A549 (cell line): ENCODE measurements at regions not wholly inside any gene's neighbourhood (a gene's known extent, or its start where the extent isn't known, plus 50 kb on each side); places are given as distances from the start of the nearest gene placed in this dataset.

ENCODE experiments used
- CBX2 ChIP-seq: fragments of 200-600 bp; sonication (generic); IDR thresholded peaks from 2 replicates; pipeline ENCODE4 v1.6.1; 2016; ENCODE audit warnings: low read depth, mild to moderate bottlenecking, borderline replicate concordance
- CTCF ChIP-seq: fragments of >200 bp; sonication (Bioruptor Twin); formaldehyde crosslinking; IDR thresholded peaks from 3 replicates; pipeline ENCODE4 v1.5.1; 2016
- E2F6 ChIP-seq: IDR thresholded peaks from 2 replicates; pipeline ENCODE4 v1.6.1; 2012; ENCODE audit warnings: low read depth, borderline replicate concordance
- ESRRA ChIP-seq: fragments of 150-350 bp; IDR thresholded peaks from 2 replicates; pipeline ENCODE4 v1.6.1; 2014; ENCODE audit warnings: mild to moderate bottlenecking, low read length, borderline replicate concordance
- FOSL2 ChIP-seq, 2 experiments: fragments of 450-650 bp in 1 of 2; fragments of >200 bp in 1 of 2; sonication (Bioruptor Twin) in 1 of 2; formaldehyde crosslinking; IDR thresholded peaks; 2 replicates each; pipeline versions ENCODE4 v1.5.0 to v1.6.1; 2016 to 2020; ENCODE audit warnings: mild to moderate bottlenecking in 1 of 2, moderate library complexity in 1 of 2
- MYC ChIP-seq: IDR thresholded peaks from 2 replicates; pipeline ENCODE4 v1.6.1; 2012; ENCODE audit warnings: mild to moderate bottlenecking, inconsistent platforms, low read length, improper control_type of control experiment, borderline replicate concordance
- POLR2A ChIP-seq: IDR thresholded peaks from 2 replicates; pipeline ENCODE4 v1.6.1; 2012; ENCODE audit warnings: mild to moderate bottlenecking, low read length
- SREBF2 ChIP-seq: fragments of 450-650 bp; IDR thresholded peaks from 2 replicates; pipeline ENCODE4 v1.6.1; 2014; ENCODE audit warnings: mild to moderate bottlenecking, moderate library complexity
- TF ChIP-seq, protein P1 (sequence below): IDR thresholded peaks from 2 replicates; pipeline ENCODE4 v1.6.1; 2012

DNA sequence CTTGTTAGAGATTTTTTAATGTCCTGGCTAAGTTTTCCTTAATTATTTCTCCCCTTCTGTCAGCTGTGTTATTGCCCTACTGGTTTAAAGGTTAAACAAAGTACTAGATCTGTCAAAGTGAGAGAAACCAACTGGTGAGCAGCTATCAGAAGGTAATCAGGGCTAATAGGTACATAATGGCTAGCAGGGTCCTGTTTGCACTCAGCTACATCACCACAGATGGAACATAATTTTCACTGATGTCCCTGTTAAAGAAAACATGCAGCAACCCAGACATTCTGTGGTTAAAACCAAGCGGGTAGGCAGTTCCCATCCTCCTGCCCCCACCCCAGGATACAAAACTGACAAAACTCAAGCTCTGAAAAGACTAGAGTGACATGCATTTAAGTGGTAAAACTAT lies 473.9 kb downstream of the NR2F1-AS1 start:
- TF ChIP-seq CTCF (no peak), POLR2A (no peak), FOSL2 (IDR thresholded peaks at IDR 0.05) (no peak), FOSL2 (CRISPR knock-in tag; IDR thresholded peaks at IDR 0.05) (no peak), ESRRA (no peak), MYC (no peak), E2F6 (no peak), SREBF2 (no peak), CBX2 (no peak)
- TF ChIP-seq, protein P1, sequence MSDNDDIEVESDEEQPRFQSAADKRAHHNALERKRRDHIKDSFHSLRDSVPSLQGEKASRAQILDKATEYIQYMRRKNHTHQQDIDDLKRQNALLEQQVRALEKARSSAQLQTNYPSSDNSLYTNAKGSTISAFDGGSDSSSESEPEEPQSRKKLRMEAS, result no peak
